NOMO-1 treated with dmso at 0.1 percent for 144 hours (cell line): ENCODE measurements at regions not wholly inside any gene's neighbourhood (a gene's known extent, or its start where the extent isn't known, plus 50 kb on each side); places are given as distances from the start of the nearest gene placed in this dataset.

Source experiments
- DNase-seq: peaks from one replicate; lab custom pipeline; 2025; ENCODE audit not compliant: unreplicated experiment; lab: John Stamatoyannopoulos, UW

- DNase-seq = no peak
These were observed 153.6 kb upstream of the PPP2R2D start for GRCh38 chr10:131747251-131747650.

DNA sequence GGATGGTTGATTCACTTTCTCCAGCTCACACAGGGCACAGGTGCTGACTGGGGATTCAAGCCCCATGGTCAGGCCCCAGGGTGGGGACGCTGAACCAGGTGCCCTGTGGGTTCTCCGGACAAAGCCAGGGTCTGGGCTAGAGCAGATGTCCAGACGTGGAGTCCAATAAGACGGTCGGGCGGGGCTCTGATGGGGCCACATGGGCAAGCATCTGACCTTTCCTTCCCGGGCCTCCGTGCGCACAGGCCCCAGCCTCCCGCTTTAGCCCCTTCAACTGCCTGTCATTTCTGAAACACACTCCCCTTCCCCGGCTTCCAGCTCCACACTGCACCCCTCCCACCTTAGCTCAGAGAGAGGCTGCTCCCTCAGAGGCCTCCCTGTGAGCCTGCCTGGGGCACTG lies 153.0 kb upstream of the PPP2R2D start:
- DNase-seq = no peak

DNA sequence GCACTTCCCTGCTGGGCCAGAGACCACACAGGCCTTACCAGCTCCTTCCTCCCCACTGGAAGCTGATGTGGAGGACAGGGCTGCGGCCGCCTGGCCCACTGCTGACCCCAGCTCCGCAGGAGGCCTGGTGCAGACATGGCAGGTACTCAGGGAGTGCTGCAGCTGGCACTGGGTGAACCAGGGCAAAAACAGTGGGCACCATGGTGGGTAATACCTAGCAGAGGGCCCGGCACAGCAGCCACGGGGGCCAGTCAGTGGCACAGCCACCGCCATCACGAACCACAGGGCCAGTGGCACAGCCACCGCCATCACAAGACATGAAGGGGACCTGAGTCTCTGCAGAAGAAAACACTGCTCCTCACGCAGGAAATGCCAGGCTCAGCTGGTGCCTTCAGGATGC lies 152.6 kb upstream of the PPP2R2D start:
- DNase-seq = no peak

DNA sequence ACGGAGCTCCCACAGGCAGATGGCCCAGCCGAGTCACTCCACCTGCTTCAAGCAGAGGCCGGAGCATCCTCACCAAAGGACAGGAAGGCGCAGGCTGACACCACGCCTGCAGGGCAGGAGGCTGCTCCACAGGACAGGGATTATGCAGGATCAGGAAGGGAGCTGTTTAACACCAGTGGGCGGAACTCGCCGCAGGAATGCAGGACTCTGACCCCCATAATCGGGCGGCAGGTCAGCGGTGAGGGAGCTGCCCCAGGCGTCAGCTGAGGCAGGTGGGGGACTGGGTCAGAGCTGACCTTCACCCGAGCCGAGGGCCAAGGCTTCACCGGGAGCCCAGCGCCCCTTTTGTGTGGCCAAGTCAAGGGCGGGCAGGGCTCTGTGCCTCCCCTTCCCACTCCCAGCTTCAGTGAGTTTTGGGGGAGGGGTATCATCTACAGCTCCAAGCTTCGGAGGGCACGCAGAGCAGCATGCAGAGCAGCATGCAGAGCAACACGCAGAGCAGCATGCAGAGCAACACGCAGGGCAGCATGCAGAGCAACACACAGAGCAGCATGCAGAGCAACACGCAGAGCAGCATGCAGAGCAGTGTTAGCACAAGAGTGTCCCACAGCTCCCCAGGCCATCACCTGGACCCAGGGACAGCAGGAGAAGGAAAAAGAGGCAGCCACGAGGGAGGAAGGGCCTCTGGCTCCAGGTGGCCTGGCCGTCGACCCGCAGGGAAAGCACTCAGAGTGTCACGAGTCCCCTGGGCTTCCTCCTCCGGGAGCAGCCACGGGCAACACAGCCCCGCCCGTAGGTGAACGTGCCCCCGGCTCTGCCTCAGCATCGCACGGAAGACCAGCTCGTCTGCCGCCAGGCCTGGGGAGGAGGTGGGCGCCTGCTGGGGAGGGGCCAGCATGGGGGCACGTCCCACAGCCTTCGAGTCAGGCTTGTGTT lies 151.7 kb upstream of the PPP2R2D start:
- no peak for DNase-seq

DNA sequence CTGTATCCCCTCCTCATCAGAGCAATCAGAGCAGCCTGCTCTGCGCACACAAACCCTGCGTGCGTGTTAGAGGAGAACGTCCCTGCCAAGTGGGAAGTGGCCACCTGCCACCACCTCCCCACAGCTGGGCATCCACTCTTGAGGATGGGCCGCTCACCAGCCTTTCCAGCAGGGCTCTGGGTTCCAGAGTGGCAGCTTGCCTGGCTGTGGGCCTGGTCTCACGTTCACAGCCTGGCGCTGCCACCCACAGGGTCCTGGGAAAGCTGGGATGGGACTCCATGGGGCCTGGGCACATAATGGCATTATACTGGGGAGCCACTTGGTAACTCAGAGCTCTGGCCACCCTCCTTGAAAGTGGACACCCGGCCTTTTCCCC lies 151.1 kb upstream of the PPP2R2D start:
- DNase-seq = no peak

- no peak for DNase-seq
These were observed 150.5 kb upstream of the PPP2R2D start for GRCh38 chr10:131750171-131750895.

DNA sequence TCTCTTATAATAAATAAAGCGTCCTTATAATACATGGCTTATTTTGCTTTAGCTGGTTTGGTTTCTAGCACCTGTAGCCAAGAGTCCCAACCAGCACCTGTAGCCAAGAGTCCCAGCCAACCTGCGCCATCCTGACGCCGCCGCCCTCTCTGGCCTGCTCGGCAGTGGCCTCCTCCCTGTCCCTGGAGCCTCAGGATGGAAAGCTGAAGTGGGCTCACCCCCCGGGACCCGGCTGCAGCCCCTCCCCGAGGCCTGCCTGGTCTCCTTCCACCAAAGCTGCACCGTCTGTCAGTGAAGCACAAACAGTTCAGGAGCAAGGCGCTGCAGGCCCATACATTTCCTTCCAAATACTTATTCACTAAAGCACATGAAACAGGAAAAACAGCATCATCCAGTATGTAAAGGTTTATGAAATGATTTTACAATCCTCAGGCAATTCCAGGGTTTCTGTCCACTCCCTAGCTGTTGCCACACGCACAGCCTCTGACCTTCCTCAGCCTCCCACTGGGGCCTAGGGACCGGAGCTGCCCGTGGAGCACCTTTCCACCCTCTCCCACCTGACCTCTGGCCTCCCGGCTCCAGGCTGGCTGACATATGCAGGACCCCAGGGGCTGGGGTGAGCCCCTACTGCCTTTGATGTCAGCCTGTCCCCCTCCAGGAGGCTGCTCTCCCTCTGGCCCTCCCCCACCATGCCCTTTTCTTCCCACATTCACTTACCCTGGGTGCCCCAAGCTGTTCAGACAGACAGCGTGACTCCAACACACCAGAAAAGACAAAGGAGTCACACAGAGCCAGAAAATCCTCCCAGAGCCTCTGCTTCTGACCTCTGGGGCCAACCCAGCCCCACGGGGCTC lies 149.6 kb upstream of the PPP2R2D start:
- DNase-seq = no peak

- no peak for DNase-seq
These were observed 148.7 kb upstream of the PPP2R2D start for GRCh38 chr10:131751827-131752775.

DNA sequence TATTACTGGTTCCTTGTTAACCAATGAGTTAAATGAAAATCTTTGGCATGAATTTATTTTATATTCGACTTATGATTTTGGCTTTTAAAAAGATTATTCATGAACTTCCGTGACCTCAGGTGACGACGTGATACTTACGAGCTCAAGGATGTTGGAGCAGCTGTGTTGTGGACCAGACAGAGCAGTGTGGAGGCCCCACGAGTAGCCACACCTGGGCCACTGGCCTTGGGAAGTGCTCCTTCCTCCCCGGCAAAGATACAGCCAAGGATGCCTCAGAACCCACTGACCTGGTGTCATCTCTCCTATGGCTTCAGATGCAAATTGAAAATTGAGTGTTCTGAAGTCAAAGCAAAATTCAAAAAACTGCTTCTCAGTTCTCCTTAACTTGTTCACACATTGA lies 147.5 kb upstream of the PPP2R2D start:
- no peak for DNase-seq

GRCh38 chr10:131755200-131755599 lies 145.6 kb upstream of the PPP2R2D start:
- DNase-seq = no peak

DNA sequence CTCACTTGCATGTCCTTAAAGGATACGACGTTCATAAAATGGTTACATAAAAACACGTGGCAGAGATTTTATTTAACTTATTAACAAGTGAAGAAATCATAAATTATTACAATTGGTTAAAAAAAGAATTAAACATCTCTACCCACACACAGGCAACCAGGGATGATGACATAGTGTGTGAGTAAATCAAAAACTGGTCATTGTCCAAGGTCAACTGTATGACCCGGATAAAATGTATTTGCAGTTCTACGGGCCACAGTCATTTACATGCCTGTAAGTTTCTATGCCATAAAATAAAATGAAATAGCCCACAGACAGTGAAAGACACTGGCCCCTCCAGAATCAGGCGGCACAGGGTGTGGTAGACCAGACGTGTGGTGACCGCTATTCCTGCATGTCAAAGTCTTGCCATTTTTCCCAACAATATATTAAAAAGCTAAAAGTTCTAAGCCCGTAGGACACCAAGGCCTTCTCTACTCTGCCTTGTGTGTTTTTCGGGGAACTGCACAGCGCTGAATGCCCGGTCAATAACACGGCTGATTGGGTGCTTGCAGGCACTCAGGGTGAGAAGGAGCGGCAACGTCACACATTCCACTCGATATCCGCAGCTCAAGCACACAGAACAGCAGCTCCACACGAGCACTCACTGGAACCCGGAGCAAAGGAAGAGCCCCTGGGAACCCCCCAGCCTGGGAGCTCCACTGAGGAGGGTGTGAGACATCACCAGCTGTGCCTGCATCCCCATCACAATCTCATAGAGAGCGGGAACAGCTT lies 143.3 kb upstream of the PPP2R2D start:
- no peak for DNase-seq

- DNase-seq = no peak
These were observed 142.5 kb upstream of the PPP2R2D start for GRCh38 chr10:131758062-131758938.

- no peak for DNase-seq
These were observed 141.9 kb upstream of the PPP2R2D start for GRCh38 chr10:131758939-131759301.

DNA sequence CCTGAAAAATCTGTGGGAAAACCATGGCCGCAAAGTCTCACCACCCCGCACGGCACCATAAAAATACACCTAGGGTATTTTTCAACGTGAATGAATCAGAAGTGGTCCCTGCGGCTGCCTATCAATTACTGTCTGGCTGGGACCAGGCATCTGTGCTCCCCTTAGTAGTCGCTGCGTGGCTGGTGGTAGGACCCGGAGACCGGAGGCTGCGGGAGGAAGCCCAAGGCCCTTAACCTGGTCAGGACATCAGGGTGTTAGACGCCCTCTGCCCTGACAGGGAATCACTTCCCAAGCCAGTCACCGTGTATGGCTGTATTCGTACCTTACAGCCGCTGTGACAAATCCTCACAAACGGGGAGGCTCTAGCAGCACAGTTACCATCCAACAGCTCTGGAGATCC lies 141.5 kb upstream of the PPP2R2D start:
- no peak for DNase-seq

- no peak for DNase-seq
These were observed 140.2 kb upstream of the PPP2R2D start for GRCh38 chr10:131760416-131761166.

GRCh38 chr10:131762789-131763696 lies 137.8 kb upstream of the PPP2R2D start:
- no peak for DNase-seq

GRCh38 chr10:131764929-131765328 lies 135.9 kb upstream of the PPP2R2D start:
- no peak for DNase-seq
